ENCODE measurements at regions not wholly inside any gene's neighbourhood (a gene's known extent, or its start where the extent isn't known, plus 50 kb on each side); places are given as distances from the start of the nearest gene placed in this dataset.

DNA sequence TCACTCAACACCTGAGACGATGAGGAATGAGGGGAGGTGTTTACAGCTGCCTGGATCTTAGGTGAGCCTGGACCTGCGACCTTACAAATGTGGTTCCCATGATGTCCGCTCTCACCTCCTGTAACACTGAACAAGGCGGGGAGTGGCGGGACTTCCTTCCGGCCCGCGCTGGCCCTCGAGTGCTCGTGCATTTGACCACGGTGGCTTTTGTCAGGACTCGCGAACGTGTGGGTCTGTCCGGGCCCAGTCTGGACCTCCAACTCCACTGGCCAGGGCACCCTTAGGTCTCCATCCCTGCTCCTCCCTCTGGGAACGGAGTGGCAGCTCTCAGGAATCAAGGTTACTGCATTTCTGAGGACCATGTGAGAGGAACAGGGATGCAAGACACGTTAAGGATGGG lies 263.0 kb upstream of the SALL3 start:
- Histone ChIP-seq H3K79me2 (ENCODE audit: insufficient read depth) (no peaks in the 10 kb centered on the region), H3K9me3 (ENCODE audit: low read depth) (no peaks in the 10 kb centered on the region), H3K9ac (no peak overlapping the region), H3K4me2 (ENCODE audit: unreplicated experiment) (no peak overlapping the region), H3K4me3 (no peak overlapping the region), H3K36me3 (ENCODE audit: low read depth) (no peaks in the 10 kb centered on the region), H3F3A (ENCODE audit: insufficient read depth) (no peaks in the 10 kb centered on the region), H2AFZ (no peak overlapping the region), H4K20me1 (ENCODE audit: insufficient read depth) (no peaks in the 10 kb centered on the region), H3K27ac (no peak overlapping the region), H3K27me3 (replicated peaks; ENCODE audit: insufficient read depth) (no peaks in the 10 kb centered on the region), H3K4me1 (ENCODE audit: insufficient read depth) (no peaks in the 10 kb centered on the region), H3K9me2 (ENCODE audit: insufficient read depth) (no peaks in the 10 kb centered on the region)
- TF ChIP-seq EZH2 (IDR thresholded peaks at IDR 0.05; ENCODE audit: insufficient read depth, poor library complexity, severe bottlenecking) = no peak
- TF ChIP-seq EZH2phosphoT487 (IDR thresholded peaks at IDR 0.05; ENCODE audit: insufficient read depth, low read depth) = no peak
- no peak for DNase-seq
- WGBS, 2 experiments (ENCODE audit: low coverage in 1 of 2, low lambda C conversion rate in 2 of 2, missing lambda C conversion rate in 2 of 2) = 60 to 64% methylated on average over 17 of the region's 17 CpGs
- in situ Hi-C loops (cut with MboI) = no loop called here

DNA sequence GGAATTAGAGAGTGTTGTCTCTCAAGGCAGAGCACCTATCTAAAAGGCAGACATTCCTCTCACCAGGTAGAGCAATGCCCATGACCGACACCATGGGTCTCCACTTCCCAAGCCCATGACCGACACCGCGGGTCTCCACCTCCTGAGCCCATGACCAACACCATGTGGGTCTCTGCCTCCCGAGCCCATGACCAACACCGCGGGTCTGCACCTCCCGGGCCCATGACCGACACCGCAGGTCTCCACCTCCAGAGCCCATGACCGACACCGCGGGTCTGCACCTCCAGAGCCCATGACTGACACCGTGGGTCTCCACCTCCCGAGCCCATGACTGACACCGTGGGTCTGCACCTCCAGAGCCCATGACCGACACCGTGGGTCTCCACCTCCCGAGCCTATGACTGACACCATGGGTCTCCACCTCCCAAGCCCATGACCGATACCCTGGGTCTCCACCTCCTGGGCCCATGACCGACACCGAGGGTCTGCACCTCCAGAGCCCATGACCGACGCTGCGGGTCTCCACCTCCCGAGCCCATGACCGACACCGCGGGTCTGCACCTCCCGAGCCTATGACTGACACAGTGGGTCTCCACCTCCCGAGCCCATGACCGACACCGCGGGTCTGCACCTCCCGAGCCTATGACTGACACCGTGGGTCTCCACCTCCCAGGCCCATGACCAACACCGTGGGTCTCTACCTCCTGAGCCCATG lies 262.4 kb upstream of the SALL3 start:
- Histone ChIP-seq H3K9me2 (ENCODE audit: insufficient read depth) (no peaks in the 10 kb centered on the region), H3K27me3 (replicated peaks; ENCODE audit: insufficient read depth) (no peaks in the 10 kb centered on the region), H3K9me3 (ENCODE audit: low read depth) (no peaks in the 10 kb centered on the region), H3K27ac (no peak overlapping the region), H3K4me3 (no peak overlapping the region), H3K4me1 (ENCODE audit: insufficient read depth) (no peaks in the 10 kb centered on the region), H2AFZ (no peak overlapping the region), H3F3A (ENCODE audit: insufficient read depth) (no peaks in the 10 kb centered on the region), H3K4me2 (ENCODE audit: unreplicated experiment) (no peak overlapping the region), H3K9ac (no peak overlapping the region), H3K79me2 (ENCODE audit: insufficient read depth) (no peaks in the 10 kb centered on the region), H3K36me3 (ENCODE audit: low read depth) (no peaks in the 10 kb centered on the region), H4K20me1 (ENCODE audit: insufficient read depth) (no peaks in the 10 kb centered on the region)
- no peak for DNase-seq
- WGBS, 2 experiments (ENCODE audit: low coverage in 1 of 2, low lambda C conversion rate in 2 of 2, missing lambda C conversion rate in 2 of 2) = 70 to 88% methylated on average over 21 to 37 of the region's 37 CpGs
- in situ Hi-C loops (cut with MboI) = no loop called here
- no peak for TF ChIP-seq EZH2phosphoT487 (IDR thresholded peaks at IDR 0.05; ENCODE audit: insufficient read depth, low read depth)
- no peak for TF ChIP-seq EZH2 (IDR thresholded peaks at IDR 0.05; ENCODE audit: insufficient read depth, poor library complexity, severe bottlenecking)

DNA sequence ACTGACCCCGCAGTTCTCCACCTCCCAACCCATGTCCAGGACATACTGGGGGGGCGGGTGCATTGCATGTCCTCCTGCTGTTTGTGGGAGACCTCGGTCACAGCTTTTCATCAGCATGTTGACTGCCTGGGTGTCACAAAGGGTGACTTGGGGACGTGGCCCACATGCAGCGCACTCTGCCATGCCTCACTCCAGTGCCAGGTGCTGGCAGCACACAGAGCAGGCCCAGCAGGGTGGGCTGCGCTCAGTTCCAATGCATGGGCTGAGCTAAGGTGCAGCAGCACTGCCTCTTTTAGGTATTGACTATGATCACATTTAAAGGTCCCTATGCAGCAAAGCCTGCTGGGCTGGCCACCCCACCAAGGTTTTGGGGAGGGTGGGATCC lies 261.9 kb upstream of the SALL3 start:
- no peak overlapping the region for H3K4me3 ChIP-seq
- H4K20me1 ChIP-seq (ENCODE audit: insufficient read depth) = no peaks in the 10 kb centered on the region
- WGBS, 2 experiments (ENCODE audit: low coverage in 1 of 2, low lambda C conversion rate in 2 of 2, missing lambda C conversion rate in 2 of 2) = 38 to 50% methylated on average over 6 of the region's 6 CpGs
- no peaks in the 10 kb centered on the region for H3K9me2 ChIP-seq (ENCODE audit: insufficient read depth)
- H3K4me2 ChIP-seq (ENCODE audit: unreplicated experiment) = no peak overlapping the region
- no peaks in the 10 kb centered on the region for H3F3A ChIP-seq (ENCODE audit: insufficient read depth)
- H3K4me1 ChIP-seq (ENCODE audit: insufficient read depth) = no peaks in the 10 kb centered on the region
- H3K27me3 ChIP-seq (replicated peaks; ENCODE audit: insufficient read depth) = no peaks in the 10 kb centered on the region
- no peak overlapping the region for H2AFZ ChIP-seq
- no peaks in the 10 kb centered on the region for H3K9me3 ChIP-seq (ENCODE audit: low read depth)
- no peak for DNase-seq
- H3K36me3 ChIP-seq (ENCODE audit: low read depth) = no peaks in the 10 kb centered on the region
- TF ChIP-seq EZH2phosphoT487 (IDR thresholded peaks at IDR 0.05; ENCODE audit: insufficient read depth, low read depth) = no peak
- no peak for TF ChIP-seq EZH2 (IDR thresholded peaks at IDR 0.05; ENCODE audit: insufficient read depth, poor library complexity, severe bottlenecking)
- H3K9ac ChIP-seq = no peak overlapping the region
- no peak overlapping the region for H3K27ac ChIP-seq
- H3K79me2 ChIP-seq (ENCODE audit: insufficient read depth) = no peaks in the 10 kb centered on the region
- in situ Hi-C loops (cut with MboI) = no loop called here

DNA sequence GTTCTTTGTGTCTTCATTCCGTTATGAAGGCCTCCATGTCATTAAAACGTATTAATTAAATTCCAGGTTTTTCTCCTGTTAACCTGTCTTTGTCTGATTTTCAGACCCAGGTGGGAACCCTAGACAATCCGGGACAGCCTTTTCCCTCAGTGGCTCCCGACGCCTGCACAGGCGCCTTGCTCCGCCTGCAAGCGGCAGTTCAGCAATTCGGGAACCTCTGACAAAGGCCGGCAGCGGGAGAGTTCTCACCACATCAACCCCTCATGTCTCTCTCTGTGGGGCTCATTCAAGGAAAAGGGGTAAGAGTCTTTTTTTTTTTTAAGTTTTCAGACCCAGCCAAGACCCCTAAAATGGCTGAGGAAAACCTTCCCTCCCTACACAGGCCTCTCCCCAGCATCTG lies 259.8 kb upstream of the SALL3 start:
- no peak overlapping the region for H3K9ac ChIP-seq
- no peak for DNase-seq
- TF ChIP-seq EZH2 (IDR thresholded peaks at IDR 0.05; ENCODE audit: insufficient read depth, poor library complexity, severe bottlenecking) (no peak), EZH2phosphoT487 (IDR thresholded peaks at IDR 0.05; ENCODE audit: insufficient read depth, low read depth) (no peak)
- no peak overlapping the region for H3K4me3 ChIP-seq
- H3K27ac ChIP-seq = no peak overlapping the region
- no peaks in the 10 kb centered on the region for H3F3A ChIP-seq (ENCODE audit: insufficient read depth)
- H3K4me1 ChIP-seq (ENCODE audit: insufficient read depth) = no peaks in the 10 kb centered on the region
- no peak overlapping the region for H3K4me2 ChIP-seq (ENCODE audit: unreplicated experiment)
- H2AFZ ChIP-seq = no peak overlapping the region
- no peaks in the 10 kb centered on the region for H3K9me2 ChIP-seq (ENCODE audit: insufficient read depth)
- H3K9me3 ChIP-seq (ENCODE audit: low read depth) = no peaks in the 10 kb centered on the region
- in situ Hi-C loops (cut with MboI) = no loop called here
- no peaks in the 10 kb centered on the region for H3K36me3 ChIP-seq (ENCODE audit: low read depth)
- H3K27me3 ChIP-seq (replicated peaks; ENCODE audit: insufficient read depth) = no peaks in the 10 kb centered on the region
- no peaks in the 10 kb centered on the region for H4K20me1 ChIP-seq (ENCODE audit: insufficient read depth)
- WGBS, 2 experiments (ENCODE audit: low coverage in 1 of 2, low lambda C conversion rate in 2 of 2, missing lambda C conversion rate in 2 of 2) = 58 to 63% methylated on average over 11 of the region's 11 CpGs
- H3K79me2 ChIP-seq (ENCODE audit: insufficient read depth) = no peaks in the 10 kb centered on the region
